Urothelium cell line (cell line): ENCODE measurements at regions not wholly inside any gene's neighbourhood (a gene's known extent, or its start where the extent isn't known, plus 50 kb on each side); places are given as distances from the start of the nearest gene placed in this dataset.

Experiments used
- DNase-seq: peaks from one replicate; pipeline ENCODE4 v3.0.0; 2011; ENCODE audit warnings: low spot score, mixed read lengths
- FAIRE-seq: peaks from 2 replicates; lab custom pipeline; 2011; peaks lifted over from hg19 to GRCh38; lab: Jason Lieb, UNC

GRCh38 chr12:74899031-74899829 lies 310.4 kb downstream of the KCNC2 start:
- FAIRE-seq, result no peak
- no peak for DNase-seq

DNA sequence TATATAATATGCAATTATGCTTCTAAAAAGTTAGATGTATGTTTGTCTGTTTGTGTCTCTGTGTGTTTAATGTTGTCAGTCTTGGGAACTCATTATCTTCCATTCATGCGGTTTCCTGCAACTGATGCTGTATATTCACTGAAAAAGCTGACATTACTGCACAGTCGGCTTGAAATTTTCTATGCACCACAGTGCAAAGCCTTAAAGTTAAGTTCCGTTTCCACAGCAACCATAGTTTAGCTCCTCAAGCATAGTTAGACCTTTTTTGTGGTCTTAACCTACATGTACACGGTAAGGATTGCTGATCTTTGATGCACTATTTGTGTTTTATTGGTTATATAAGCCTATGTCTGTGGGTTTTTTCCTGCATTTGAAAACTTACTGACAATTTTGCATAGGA lies 309.4 kb downstream of the KCNC2 start:
- DNase-seq (no peak), FAIRE-seq (no peak)

GRCh38 chr12:74903522-74903921 lies 306.1 kb downstream of the KCNC2 start:
- DNase-seq (no peak), FAIRE-seq (no peak)

DNA sequence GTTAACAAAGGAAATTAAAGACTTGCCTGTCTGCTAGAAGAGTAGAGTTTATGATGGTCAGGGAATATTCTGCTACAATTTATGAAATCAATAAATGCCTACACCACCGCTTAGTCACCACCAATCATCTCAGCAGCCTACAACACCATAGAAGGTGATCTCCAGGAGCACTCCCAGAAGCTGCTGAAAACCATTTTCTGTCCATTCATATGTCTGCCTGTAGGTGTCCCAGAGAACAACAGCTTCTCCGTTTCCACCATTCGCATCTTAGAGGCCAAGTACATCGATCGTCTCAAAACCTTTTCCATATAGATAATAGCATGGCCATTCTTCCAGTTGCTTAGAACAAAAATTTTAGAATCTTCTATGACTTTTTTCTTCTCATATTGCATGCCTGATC lies 303.4 kb downstream of the KCNC2 start:
- DNase-seq, result no peak
- FAIRE-seq, result no peak

DNA sequence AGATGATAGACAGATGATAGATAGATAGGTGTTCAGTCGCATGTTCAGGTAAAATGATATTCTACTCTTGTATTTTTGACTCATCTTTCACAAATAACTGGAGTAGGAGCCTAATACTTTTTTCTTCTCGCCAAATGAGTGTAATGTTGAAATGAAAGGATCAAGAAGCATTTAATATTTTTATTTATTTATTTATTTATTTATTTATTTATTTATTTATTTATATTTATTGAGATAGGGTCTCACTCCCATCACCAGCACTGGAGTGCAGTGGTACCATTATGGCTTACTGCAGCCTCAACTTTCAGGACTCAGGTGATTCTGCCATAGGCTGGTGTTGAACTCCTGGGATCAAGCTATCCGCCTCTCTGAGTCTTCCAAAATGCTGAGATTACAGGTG lies 298.8 kb downstream of the KCNC2 start:
- FAIRE-seq, result no peak
- no peak for DNase-seq

GRCh38 chr12:74914378-74914777 lies 295.3 kb downstream of the KCNC2 start:
- DNase-seq, result no peak
- FAIRE-seq, result no peak

DNA sequence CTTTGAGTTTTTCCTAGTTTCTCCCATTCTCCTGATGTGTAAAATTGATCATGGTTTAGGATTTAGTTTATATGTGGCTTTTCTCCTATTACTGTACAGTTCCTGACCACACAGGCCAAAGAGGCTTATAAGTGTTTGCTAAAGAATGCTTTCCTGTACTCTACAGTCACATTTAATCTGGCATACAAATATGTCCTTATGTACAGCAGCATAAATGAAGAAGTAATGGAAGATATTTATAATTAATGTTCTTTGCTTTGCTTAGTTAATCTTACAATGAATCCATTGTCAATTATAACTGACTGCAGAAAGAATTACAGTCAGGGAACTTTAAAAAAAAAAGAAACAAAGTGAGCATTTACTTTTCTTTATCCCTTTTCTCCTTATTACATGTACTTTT lies 293.9 kb downstream of the KCNC2 start:
- no peak for FAIRE-seq

DNA sequence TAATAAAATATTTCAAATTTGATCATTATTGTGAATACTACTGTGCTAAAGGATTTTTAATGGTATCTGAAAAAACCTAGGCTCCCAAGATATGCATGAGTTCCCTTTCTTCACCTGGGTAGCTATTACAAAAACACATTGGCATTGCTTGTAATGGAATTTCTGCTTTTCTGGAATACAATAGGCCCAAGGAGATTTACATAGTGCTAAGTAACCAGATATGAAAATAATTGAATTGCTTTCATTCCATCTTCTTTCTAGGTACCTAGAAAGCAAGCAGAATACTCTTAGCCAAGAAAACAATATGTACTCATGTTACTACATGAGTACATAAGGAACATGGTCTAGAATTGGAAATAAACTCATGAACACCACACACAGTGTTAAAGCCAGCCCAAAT lies 291.9 kb downstream of the KCNC2 start:
- DNase-seq (no peak), FAIRE-seq (no peak)

More for the DNA sequence above, 293.9 kb downstream of the KCNC2 start:
- no peak for DNase-seq

- DNase-seq (no peak), FAIRE-seq (no peak)
These were observed 291.3 kb downstream of the KCNC2 start for GRCh38 chr12:74918291-74918690.

DNA sequence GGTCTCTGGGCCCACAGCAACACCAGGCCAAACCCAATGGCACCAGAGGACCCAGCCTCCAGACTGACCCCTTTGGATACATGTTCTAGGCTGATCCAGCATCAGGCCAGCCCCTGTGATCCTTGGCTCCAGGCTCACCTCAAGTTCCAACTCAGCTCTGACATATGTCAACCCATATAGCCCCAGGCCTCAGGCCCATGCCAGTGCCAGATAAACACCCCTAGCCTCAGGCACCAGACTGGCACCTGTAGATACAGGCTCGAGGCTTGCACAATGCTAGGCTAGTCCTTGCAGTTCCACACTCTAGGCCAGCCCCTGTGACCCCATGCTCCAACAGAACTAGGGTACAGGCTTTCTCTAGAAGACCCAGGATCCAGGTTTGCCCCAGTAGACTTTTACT lies 287.5 kb downstream of the KCNC2 start:
- DNase-seq, result no peak
- no peak for FAIRE-seq

GRCh38 chr12:74922642-74923041 lies 287.0 kb downstream of the KCNC2 start:
- DNase-seq (no peak), FAIRE-seq (no peak)

DNA sequence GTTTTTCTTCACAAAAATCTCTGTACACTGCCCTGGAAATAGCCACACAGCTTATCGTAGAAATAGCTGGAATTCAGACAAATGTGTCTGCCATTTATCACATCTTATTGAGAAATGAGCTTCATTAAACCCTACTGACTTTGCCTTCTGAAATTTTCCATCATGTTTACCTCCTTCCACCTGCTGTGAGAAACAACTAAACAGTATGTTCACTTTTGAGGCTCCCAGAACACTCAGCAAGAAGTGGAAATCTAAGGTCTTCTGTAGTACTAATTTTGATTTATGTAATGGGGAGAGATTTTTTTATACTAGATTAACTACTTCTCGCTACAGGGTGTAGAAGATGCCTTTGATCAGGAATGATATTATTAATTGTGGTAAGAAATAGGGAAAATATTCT lies 268.0 kb downstream of the KCNC2 start:
- no peak for DNase-seq
- FAIRE-seq, result no peak

DNA sequence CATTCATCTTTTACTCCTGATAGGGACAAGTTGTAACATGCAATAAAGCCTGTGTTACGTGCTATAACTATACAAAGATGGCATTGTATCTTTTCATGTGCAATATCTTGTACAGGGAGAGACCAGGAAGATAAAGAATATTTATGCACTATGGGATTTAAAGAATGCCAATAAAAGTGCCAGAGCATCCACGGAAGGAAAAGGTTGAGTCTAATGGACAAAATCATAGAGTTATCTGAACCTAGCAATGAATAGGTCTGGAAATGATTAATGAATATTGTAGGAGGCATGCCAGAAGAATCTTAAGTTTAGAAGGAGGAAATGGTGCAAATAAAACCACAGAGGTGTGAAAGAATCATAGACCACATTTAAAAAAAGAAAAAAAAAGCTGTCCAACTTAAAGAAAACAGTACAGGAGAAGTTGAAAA lies 263.9 kb downstream of the KCNC2 start:
- FAIRE-seq (no peak), DNase-seq (no peak)

DNA sequence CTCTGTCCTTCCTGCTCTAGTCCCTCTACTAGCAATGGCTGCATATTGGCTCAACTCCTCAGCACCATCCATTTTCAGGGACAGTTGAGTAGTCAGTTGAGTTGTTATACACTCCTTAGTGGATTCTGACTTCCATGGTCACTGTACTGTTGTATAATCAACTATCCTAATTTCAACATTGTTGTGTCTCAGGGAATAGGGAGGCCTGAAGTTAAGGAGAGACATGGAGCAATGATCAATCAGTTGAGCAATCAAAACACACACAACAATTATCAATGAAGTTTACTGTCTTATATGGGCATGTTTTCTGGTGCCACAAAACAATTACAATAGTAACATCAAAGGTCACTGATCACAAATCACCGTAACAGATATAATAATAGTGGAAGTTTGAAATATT lies 255.9 kb downstream of the KCNC2 start:
- FAIRE-seq, result no peak
- DNase-seq, result no peak

DNA sequence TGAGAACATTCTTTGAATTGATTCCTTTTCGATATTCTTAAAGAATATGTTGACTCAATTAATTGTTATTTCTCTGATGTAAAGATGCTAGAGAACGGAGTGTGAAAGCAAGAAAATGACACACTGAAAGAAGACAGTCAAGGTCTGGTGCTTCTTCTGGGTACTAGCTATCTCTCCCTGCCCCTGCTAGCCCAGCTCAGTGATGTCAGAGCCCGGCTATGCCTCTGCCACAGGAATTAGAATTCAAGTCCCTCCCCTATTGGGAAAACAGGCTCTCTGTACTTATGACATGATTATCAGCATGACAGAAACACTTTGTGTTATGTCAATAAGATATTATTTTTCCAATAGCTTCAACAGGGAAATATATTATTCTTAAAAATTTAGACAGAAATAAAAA lies 252.4 kb downstream of the KCNC2 start:
- no peak for DNase-seq
- FAIRE-seq, result no peak

DNA sequence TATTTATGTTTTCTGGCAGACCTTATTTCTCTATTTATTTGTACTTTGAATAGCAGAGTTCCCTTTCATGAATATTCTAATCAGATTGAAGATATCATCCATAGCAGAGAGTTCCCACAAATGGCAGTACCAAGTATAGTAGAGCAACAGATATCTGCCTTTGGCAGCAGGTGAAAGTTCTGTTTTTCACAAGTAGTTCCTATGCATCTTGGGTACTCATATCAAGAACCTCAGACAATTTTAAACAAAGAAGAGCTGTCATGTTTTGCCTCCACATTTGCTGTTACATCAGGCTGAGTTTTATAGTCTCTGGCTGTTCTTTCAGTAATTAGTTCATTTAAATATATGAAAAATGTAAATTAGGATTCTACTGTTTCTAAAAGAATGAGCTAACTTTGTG lies 252.0 kb downstream of the KCNC2 start:
- DNase-seq (no peak), FAIRE-seq (no peak)

DNA sequence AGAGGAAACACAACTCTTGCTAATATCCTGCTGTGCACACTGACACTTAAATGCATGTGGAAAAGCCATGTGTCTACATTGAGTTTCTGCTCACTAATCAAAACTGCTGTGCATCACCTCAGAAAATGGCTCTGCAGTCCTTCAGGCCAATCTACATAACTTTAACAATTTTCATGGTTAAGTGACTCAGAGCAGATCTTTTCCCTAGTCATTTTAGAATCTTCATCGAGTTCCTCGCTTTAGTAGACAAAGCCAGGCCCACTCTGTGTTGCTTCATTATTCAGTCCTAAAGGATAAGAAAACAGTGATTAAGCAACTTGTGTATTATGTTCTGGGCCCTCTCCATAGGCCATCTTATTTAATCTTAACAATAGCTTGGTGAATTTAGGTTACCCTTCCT lies 250.0 kb downstream of the KCNC2 start:
- no peak for FAIRE-seq
- DNase-seq, result no peak

DNA sequence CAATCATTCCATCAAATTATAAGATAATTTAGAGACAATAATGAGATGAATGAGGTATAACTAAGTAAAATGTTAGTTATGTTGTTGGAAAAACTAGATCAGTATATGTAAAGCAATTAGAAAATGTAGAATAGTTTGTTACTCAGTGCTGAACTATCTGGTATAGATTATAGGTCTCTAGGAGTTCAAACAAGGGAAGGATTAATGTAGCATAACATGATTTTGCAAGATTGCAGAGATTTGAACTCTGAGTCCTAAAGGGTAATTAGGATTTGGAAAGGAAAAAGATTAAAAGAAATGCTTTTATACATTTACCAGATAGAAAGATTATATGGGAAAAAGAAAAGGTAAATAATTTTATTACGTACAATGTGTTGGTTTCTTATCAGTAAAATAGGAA lies 246.3 kb downstream of the KCNC2 start:
- FAIRE-seq (no peak), DNase-seq (no peak)

- FAIRE-seq (no peak), DNase-seq (no peak)
These were observed 245.7 kb downstream of the KCNC2 start for GRCh38 chr12:74963867-74964331.

- FAIRE-seq (no peak), DNase-seq (no peak)
These were observed 245.2 kb downstream of the KCNC2 start for GRCh38 chr12:74964390-74964789.

DNA sequence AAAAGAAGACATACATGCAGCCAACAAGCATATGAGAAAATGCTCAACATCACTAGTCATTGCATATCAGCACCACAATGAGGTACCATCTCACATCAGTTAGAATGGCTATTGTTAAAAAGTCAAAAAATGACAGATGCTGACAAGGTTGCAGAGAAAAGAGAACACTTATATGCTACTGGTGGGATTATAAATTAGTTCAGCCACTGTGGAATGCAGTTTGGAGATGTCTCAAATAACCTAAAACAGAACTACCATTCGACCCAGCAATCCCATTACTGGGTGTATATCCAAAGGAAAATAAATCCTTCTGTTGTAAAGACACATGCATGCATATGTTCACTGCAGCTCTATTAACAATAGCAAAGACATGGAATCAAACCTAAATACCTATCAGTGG lies 238.4 kb downstream of the KCNC2 start:
- FAIRE-seq (no peak), DNase-seq (no peak)

- no peak for FAIRE-seq
- DNase-seq, result no peak
These were observed 231.7 kb downstream of the KCNC2 start for GRCh38 chr12:74977832-74978481.
